AG04449 (cell line): ENCODE measurements at regions not wholly inside any gene's neighbourhood (a gene's known extent, or its start where the extent isn't known, plus 50 kb on each side); places are given as distances from the start of the nearest gene placed in this dataset.

ENCODE experiments used
- CTCF ChIA-PET: fragments of 350-600 bp; formaldehyde crosslinking; extraction: SDS; loops from one replicate; lab custom pipeline; 2021; ENCODE audit warnings: antibody characterized with exemption; lab: Yijun Ruan, JAX
- POLR2A ChIA-PET: fragments of 400-600, 350-600 bp; formaldehyde crosslinking; extraction: SDS; loops from one replicate; lab custom pipeline; 2020; ENCODE audit warnings: antibody characterized with exemption, inconsistent platforms; lab: Yijun Ruan, JAX
- DNase-seq: peaks from one replicate; pipeline ENCODE4 v3.0.0-alpha.2; 2010; ENCODE audit warnings: low read depth, low spot score
- H3K4me3 ChIP-seq: 2 replicates; pipeline ENCODE4 v1.5.1; 2011; ENCODE audit warnings: low read depth, mild to moderate bottlenecking, control low read depth, low read length
- TF ChIP-seq, protein P1 (sequence below): IDR thresholded peaks from one replicate; pipeline ENCODE4 v1.5.1; 2011; ENCODE audit warnings: mild to moderate bottlenecking, moderate library complexity, low read length, control low read depth, inconsistent platforms; ENCODE audit not compliant: insufficient read depth; ENCODE audit errors: missing control alignments

DNA sequence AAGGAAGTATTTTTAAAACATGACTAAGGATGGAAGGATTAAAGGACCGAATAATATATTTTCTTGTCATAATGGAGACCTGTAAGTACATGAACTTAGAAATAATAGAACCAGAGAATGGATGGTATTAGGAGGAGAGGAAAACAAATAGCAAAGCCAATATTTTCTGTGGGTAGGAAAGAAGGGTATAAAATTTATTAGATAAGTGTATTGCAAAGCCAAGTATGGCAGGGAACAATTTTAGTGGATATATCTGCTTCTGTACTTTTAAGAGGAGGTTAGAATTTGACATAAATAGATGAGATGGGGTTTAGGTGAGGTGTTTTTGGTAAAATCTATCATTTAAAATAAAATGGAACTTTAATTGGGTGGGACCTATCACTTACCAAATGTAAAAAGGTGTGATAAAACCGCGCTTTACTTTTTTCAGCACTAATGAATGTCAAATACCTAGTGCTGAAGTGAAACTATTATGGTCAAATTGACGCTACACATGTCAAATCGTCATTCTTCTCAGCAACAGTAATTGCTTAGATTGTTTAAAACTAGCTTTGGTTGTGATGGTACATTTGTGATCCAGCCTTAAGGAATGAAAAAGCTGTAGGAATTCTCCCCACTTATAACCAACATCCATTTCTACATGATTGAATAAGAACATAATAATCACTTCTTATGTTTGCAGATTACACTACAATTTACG lies 78.1 kb upstream of the ZEB2 start:
- DNase-seq: no peak
- POLR2A ChIA-PET: no interaction called here
- TF ChIP-seq, protein P1, sequence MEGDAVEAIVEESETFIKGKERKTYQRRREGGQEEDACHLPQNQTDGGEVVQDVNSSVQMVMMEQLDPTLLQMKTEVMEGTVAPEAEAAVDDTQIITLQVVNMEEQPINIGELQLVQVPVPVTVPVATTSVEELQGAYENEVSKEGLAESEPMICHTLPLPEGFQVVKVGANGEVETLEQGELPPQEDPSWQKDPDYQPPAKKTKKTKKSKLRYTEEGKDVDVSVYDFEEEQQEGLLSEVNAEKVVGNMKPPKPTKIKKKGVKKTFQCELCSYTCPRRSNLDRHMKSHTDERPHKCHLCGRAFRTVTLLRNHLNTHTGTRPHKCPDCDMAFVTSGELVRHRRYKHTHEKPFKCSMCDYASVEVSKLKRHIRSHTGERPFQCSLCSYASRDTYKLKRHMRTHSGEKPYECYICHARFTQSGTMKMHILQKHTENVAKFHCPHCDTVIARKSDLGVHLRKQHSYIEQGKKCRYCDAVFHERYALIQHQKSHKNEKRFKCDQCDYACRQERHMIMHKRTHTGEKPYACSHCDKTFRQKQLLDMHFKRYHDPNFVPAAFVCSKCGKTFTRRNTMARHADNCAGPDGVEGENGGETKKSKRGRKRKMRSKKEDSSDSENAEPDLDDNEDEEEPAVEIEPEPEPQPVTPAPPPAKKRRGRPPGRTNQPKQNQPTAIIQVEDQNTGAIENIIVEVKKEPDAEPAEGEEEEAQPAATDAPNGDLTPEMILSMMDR: no peak

GRCh38 chr2:144597388-144597787 lies 77.5 kb upstream of the ZEB2 start:
- H3K4me3 ChIP-seq: no peak overlapping the region
- CTCF ChIA-PET: interaction anchor here (1.5 kb wide), 1 partner anchor 11 kb away, joined by 5 read pairs; no protein-coding TSS in a partner anchor
- TF ChIP-seq, protein P1: no peak
- POLR2A ChIA-PET: no interaction called here
- no peak for DNase-seq

More for the DNA sequence above, 78.1 kb upstream of the ZEB2 start:
- CTCF ChIA-PET: no interaction called here
- no peak overlapping the region for H3K4me3 ChIP-seq

DNA sequence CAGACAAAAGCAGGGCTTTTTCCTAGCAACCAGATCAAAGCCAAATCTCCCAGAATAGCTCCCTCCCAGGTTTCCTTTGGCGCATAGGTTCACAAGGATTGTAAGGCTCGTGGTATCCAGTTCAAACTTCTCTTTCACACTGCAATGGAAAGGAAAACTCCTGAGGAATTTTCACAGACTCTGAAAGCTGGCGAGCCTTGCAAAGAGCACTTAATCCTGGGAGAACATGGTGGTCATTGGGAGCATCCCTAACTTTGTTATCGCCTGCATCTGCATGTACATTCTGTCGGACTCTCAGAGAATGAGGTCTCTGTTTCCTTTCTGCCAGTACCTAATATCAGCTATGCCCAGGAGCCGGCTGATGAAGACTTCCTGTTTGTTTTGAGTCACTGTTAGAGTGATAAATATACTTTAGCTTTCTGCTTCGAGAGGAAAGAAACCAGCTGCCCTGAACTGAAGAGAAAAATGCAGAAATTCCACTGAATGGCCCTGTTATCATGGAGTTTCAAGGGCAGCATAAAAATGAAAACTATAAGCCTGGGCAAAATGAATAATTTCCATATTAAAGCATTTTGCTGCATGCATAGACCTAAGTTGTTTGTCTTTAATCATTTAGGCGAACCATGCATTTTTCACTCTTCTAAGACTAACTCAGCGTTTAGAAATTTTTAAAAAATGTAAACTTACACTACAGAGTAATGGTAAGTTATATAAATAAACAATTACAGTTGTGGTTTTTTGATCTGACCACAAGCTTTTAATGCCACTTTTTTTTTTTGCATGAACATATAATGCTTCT lies 76.4 kb upstream of the ZEB2 start:
- CTCF ChIA-PET: interaction anchor here (1.5 kb wide), 1 partner anchor 12 kb away, joined by 5 read pairs; no protein-coding TSS in a partner anchor
- no peak for DNase-seq
- POLR2A ChIA-PET: no interaction called here
- TF ChIP-seq, protein P1: no peak
- no peak overlapping the region; the same call in 1 of the 2 replicates for H3K4me3 ChIP-seq

DNA sequence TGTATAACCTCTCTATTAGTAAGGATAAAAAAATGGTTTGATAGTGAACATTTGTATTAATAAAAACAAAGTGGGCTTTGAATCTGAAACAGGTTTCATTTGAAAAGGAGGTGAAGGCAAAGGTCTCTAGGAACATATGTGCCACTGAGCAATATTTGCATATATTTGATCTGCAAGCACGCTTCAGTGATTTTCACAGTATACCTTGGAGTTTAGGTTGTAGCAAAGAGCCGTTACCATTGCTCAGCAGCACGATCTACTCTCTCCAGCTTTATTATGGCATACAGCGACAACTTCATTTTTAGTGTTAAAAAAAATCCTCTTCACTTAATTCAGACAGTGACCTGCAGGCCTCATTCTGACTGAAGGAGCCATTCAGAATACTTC lies 75.8 kb upstream of the ZEB2 start:
- TF ChIP-seq, protein P1: no peak
- no peak for DNase-seq
- no peak overlapping the region for H3K4me3 ChIP-seq
- ChIA-PET CTCF (no interaction called here), POLR2A (no interaction called here)

DNA sequence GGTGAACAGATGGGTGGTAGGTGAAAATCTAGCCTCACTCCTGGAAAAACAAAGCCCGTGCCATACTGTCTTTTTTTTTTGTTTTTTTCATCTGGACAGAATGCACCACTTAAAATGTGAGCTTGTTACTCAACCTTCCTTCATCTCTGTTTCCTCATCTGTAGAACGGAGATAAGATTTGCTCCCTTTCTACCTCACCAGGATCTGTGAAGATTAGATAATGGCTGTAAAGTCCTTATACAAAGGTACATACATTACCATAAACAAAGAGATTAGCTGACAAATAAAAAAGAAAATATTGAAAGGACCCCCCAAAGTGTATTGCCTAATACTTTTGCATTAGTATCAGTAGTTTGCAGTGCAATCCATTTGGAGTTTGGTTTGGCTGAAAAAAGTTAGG lies 75.4 kb upstream of the ZEB2 start:
- no peak overlapping the region for H3K4me3 ChIP-seq
- TF ChIP-seq, protein P1: no peak
- POLR2A ChIA-PET: no interaction called here
- DNase-seq: no peak
- CTCF ChIA-PET: no interaction called here

- ChIA-PET CTCF (interaction anchor here (1.0 kb wide), 1 partner anchor 74 kb away, joined by 4 read pairs; the partner anchor contains the start of gene ZEB2), POLR2A (no interaction called here)
- no peak for DNase-seq
- TF ChIP-seq, protein P1: no peak
- H3K4me3 ChIP-seq: no peak overlapping the region
These were observed 73.9 kb upstream of the ZEB2 start for GRCh38 chr2:144593803-144594202.
